ENCODE measurements at regions not wholly inside any gene's neighbourhood (a gene's known extent, or its start where the extent isn't known, plus 50 kb on each side); places are given as distances from the start of the nearest gene placed in this dataset.

- TF ChIP-seq JUN (IDR thresholded peaks at IDR 0.05; ENCODE audit: borderline replicate concordance, insufficient read depth, insufficient read length, low read depth) (no peak), EZH2 (IDR thresholded peaks at IDR 0.05; ENCODE audit: borderline replicate concordance, low read depth, low read length, severe bottlenecking) (no peak), CTCF (IDR thresholded peaks at IDR 0.05; ENCODE audit: extremely low read depth in 1 of 2, insufficient read depth in 1 of 2, low read depth in 1 of 2, low read length in 2 of 2) (no peak), FOS (IDR thresholded peaks at IDR 0.05; ENCODE audit: borderline replicate concordance, insufficient read depth, low read length) (no peak), POLR2A (IDR thresholded peaks at IDR 0.05; ENCODE audit: low read depth, low read length) (no peak), MYC (IDR thresholded peaks at IDR 0.05; ENCODE audit: low read depth, low read length) (no peak), MAX (IDR thresholded peaks at IDR 0.05; ENCODE audit: insufficient read depth, insufficient read length) (no peak), POLR2AphosphoS5 (IDR thresholded peaks at IDR 0.05; ENCODE audit: insufficient read depth, low read depth, low read length) (no peak), GATA2 (IDR thresholded peaks at IDR 0.05; ENCODE audit: insufficient read depth, insufficient read length, low read depth, low read length) (no peak)
- Histone ChIP-seq H3K27ac (ENCODE audit: insufficient read depth, low read depth, low read length) (no peak overlapping the region), H3K4me3 (replicated peaks in 1 of 3; ENCODE audit: insufficient read depth in 1 of 3, low read depth in 1 of 3, low read length in 3 of 3) (no peak overlapping the region)
These were observed 316.3 kb upstream of the SLC14A2 start for GRCh38 chr18:45298986-45299385.

More at GRCh38 chr18:45298986-45299385, 316.3 kb upstream of the SLC14A2 start:
- Histone ChIP-seq H4K20me1 (replicated peaks; ENCODE audit: control insufficient read depth, extremely low read depth, insufficient read depth, low read length) (no peaks in the 10 kb centered on the region), H3K36me3 (ENCODE audit: control insufficient read depth in 2 of 2, extremely low read depth in 1 of 2, insufficient read depth in 2 of 2, low read length in 2 of 2) (no peaks in the 10 kb centered on the region), H3K4me1 (ENCODE audit: control insufficient read depth, extremely low read depth, insufficient read depth, low read length) (no peaks in the 10 kb centered on the region), H3K9ac (replicated peaks; ENCODE audit: extremely low read depth, insufficient read depth, low read length) (no peak overlapping the region), H3K9me1 (replicated peaks; ENCODE audit: control insufficient read depth, extremely low read depth, insufficient read depth, low read length) (no peaks in the 10 kb centered on the region), H3K27me3 (ENCODE audit: control insufficient read depth in 2 of 2, insufficient read depth in 2 of 2, low read length in 2 of 2) (no peaks in the 10 kb centered on the region), H3K9me3 (replicated peaks; ENCODE audit: control insufficient read depth, insufficient read depth, low read length) (no peaks in the 10 kb centered on the region), H3K4me2 (ENCODE audit: insufficient read depth, low read length) (no peak overlapping the region), H3K79me2 (ENCODE audit: control insufficient read depth, insufficient read depth, low read length) (no peaks in the 10 kb centered on the region), H2AFZ (ENCODE audit: low read depth, low read length) (no peak overlapping the region)
- dilution Hi-C loops (cut with MboI; ENCODE audit: extremely low pct_ligation_motif_present, low sequenced_read_pairs), result no loop called here
- no peak for DNase-seq (ENCODE audit: low read depth, low spot score)
- BruUV-seq (replicated peaks), result no TSS peak
- POLR2A ChIA-PET, result no interaction called here
- FAIRE-seq, result no peak
- CTCF ChIA-PET, result no interaction called here
- intact Hi-C loops (cut with micrococcal nuclease), result no loop called here

All from endothelial cell of umbilical vein (primary cell).